Nephron (organoid): ENCODE measurements at regions not wholly inside any gene's neighbourhood (a gene's known extent, or its start where the extent isn't known, plus 50 kb on each side); places are given as distances from the start of the nearest gene placed in this dataset.

Source experiments
- H3K27ac Mint-ChIP-seq, 3 experiments: 2 replicates each; pipeline ENCODE4 v1.8.0; 2020; ENCODE audit warnings: mixed read lengths in 3 of 3, mild to moderate bottlenecking in 2 of 3, moderate library complexity in 1 of 3
- H3K27me3 Mint-ChIP-seq: 2 replicates; pipeline ENCODE4 v1.8.0; 2021; ENCODE audit warnings: low read depth, mild to moderate bottlenecking, moderate library complexity, mixed read lengths
- H3K36me3 Mint-ChIP-seq: 2 replicates; pipeline ENCODE4 v1.8.0; 2020; ENCODE audit warnings: low read depth, mixed read lengths
- H3K4me1 Mint-ChIP-seq: 2 replicates; pipeline ENCODE4 v1.8.0; 2020; ENCODE audit warnings: mixed read lengths
- H3K4me3 Mint-ChIP-seq, 3 experiments: 2 replicates each; pipeline ENCODE4 v1.8.0; 2020; ENCODE audit warnings: mild to moderate bottlenecking in 3 of 3, mixed read lengths in 3 of 3, moderate library complexity in 2 of 3
- H3K9me3 Mint-ChIP-seq: 2 replicates; pipeline ENCODE4 v1.8.0; 2020; ENCODE audit warnings: mixed read lengths
- TF ChIP-seq, protein P1 (sequence below), 3 experiments: fragments of 200-600 bp; sonication (generic); IDR thresholded peaks; one replicate each; pipeline ENCODE4 v1.5.0; 2021; ENCODE audit warnings: antibody characterized with exemption in 3 of 3; ENCODE audit not compliant: unreplicated experiment in 3 of 3

DNA sequence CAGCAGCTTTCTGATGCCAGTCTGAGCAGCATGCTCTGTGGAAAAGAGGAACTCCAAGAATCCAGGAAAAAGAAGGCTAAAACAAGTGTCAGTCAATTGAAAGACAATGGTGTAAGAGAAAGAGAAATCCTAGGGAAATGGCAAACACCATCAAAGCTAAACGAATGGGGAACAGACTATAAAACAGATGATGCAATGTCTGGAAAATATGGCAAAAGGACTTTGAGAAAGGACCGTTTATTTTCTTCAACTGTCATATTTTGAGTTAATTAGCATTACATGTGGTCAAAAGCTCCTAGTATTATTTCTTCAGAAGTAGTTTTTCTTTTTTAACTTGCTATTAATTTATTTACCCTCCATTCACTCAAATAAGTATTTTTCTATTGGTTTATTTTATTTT is 465.2 kb downstream of the LRRC70 start:
- H3K4me1 Mint-ChIP-seq, result no peaks in the 10 kb centered on the region
- H3K27ac Mint-ChIP-seq, result no peak overlapping the region
- no peaks in the 10 kb centered on the region for H3K27me3 Mint-ChIP-seq
- H3K4me3 Mint-ChIP-seq, result no peak overlapping the region
- no peaks in the 10 kb centered on the region for H3K9me3 Mint-ChIP-seq
- no peaks in the 10 kb centered on the region for H3K36me3 Mint-ChIP-seq
- TF ChIP-seq, protein P1, sequence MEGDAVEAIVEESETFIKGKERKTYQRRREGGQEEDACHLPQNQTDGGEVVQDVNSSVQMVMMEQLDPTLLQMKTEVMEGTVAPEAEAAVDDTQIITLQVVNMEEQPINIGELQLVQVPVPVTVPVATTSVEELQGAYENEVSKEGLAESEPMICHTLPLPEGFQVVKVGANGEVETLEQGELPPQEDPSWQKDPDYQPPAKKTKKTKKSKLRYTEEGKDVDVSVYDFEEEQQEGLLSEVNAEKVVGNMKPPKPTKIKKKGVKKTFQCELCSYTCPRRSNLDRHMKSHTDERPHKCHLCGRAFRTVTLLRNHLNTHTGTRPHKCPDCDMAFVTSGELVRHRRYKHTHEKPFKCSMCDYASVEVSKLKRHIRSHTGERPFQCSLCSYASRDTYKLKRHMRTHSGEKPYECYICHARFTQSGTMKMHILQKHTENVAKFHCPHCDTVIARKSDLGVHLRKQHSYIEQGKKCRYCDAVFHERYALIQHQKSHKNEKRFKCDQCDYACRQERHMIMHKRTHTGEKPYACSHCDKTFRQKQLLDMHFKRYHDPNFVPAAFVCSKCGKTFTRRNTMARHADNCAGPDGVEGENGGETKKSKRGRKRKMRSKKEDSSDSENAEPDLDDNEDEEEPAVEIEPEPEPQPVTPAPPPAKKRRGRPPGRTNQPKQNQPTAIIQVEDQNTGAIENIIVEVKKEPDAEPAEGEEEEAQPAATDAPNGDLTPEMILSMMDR (IDR thresholded peaks at IDR 0.05; ENCODE audit: unreplicated experiment in 3 of 3), result no peak

- H3K9me3 Mint-ChIP-seq, result peaks cover 38% of the 10 kb centered on the region
- TF ChIP-seq, protein P1 (IDR thresholded peaks at IDR 0.05; ENCODE audit: unreplicated experiment in 3 of 3), result no peak
- no peaks in the 10 kb centered on the region for H3K4me1 Mint-ChIP-seq
- H3K27me3 Mint-ChIP-seq, result no peaks in the 10 kb centered on the region
- H3K36me3 Mint-ChIP-seq, result peaks cover 15% of the 10 kb centered on the region
- no peak overlapping the region for H3K27ac Mint-ChIP-seq
- H3K4me3 Mint-ChIP-seq, result no peak overlapping the region
These were observed 453.7 kb downstream of the LRRC70 start for GRCh38 chr5:63032343-63032742.

DNA sequence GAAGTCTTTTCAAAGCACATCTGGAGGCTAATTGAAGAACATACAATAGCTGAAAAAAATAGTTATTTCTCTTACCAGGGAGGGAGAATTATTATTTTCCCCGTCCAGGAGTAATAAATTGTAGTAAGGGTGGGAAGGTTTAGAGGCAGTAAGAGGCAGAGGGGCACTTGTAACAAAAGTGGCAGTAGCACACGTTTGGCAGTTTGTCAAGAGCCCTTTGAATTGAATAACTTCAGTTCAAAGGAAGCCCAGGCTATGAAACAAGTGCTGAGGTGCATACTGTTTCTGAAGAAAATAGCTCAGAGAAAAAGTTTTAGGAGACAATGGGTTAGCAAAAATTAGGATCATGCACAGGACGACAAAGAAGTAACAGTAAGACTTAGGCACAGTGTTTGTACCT is 451.3 kb downstream of the LRRC70 start:
- peaks cover 15% of the 10 kb centered on the region for H3K36me3 Mint-ChIP-seq
- TF ChIP-seq, protein P1 (IDR thresholded peaks at IDR 0.05; ENCODE audit: unreplicated experiment in 3 of 3), result no peak
- H3K27ac Mint-ChIP-seq, result peak overlapping the region in 1 of 3 experiments; percentile 85
- no peak overlapping the region for H3K4me3 Mint-ChIP-seq
- no peaks in the 10 kb centered on the region for H3K4me1 Mint-ChIP-seq
- H3K9me3 Mint-ChIP-seq, result peaks cover 37% of the 10 kb centered on the region
- no peaks in the 10 kb centered on the region for H3K27me3 Mint-ChIP-seq

GRCh38 chr5:63025679-63026078 is 447.1 kb downstream of the LRRC70 start:
- Mint-ChIP-seq H3K4me1 (no peaks in the 10 kb centered on the region), H3K27ac (peak overlapping the region in 1 of 3 experiments; percentile 94), H3K36me3 (no peaks in the 10 kb centered on the region), H3K27me3 (no peaks in the 10 kb centered on the region), H3K4me3 (no peak overlapping the region), H3K9me3 (peaks cover 2% of the 10 kb centered on the region)
- TF ChIP-seq, protein P1 (IDR thresholded peaks at IDR 0.05; ENCODE audit: unreplicated experiment in 3 of 3), result no peak

GRCh38 chr5:63022403-63022802 is 443.8 kb downstream of the LRRC70 start:
- no peak overlapping the region for H3K4me3 Mint-ChIP-seq
- peaks cover 9% of the 10 kb centered on the region for H3K9me3 Mint-ChIP-seq

DNA sequence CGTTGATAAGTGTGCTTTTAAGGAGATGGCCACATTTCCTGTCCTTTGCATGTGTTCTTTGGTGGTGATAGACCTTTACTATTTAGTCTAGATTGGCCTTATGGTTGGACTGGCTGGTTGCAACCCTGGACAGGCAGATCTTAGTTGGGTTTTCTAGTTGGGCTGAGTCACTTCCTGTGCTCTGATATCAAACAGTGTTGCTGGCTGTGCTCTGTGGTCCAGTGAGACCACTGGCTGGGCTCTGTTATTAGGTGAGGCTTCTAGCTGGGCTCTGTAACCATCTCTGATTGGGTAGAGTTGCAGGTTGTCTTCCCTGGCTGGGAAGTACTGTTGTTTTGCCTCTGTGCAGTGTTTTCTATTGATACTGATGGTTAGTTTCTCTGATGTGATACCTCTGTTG is 432.5 kb downstream of the LRRC70 start:
- no peak overlapping the region for H3K4me3 Mint-ChIP-seq
- H3K9me3 Mint-ChIP-seq, result peaks cover 22% of the 10 kb centered on the region
- no peaks in the 10 kb centered on the region for H3K27me3 Mint-ChIP-seq
- TF ChIP-seq, protein P1 (IDR thresholded peaks at IDR 0.05; ENCODE audit: unreplicated experiment in 3 of 3), result no peak
- H3K4me1 Mint-ChIP-seq, result no peaks in the 10 kb centered on the region
- H3K36me3 Mint-ChIP-seq, result no peaks in the 10 kb centered on the region
- no peak overlapping the region for H3K27ac Mint-ChIP-seq

More at GRCh38 chr5:63022403-63022802, 443.8 kb downstream of the LRRC70 start:
- TF ChIP-seq, protein P1 (IDR thresholded peaks at IDR 0.05; ENCODE audit: unreplicated experiment in 3 of 3), result no peak
- no peaks in the 10 kb centered on the region for H3K27me3 Mint-ChIP-seq
- no peaks in the 10 kb centered on the region for H3K4me1 Mint-ChIP-seq
- H3K36me3 Mint-ChIP-seq, result no peaks in the 10 kb centered on the region
- no peak overlapping the region for H3K27ac Mint-ChIP-seq
